ENCODE measurements at regions not wholly inside any gene's neighbourhood (a gene's known extent, or its start where the extent isn't known, plus 50 kb on each side); places are given as distances from the start of the nearest gene placed in this dataset.

DNA sequence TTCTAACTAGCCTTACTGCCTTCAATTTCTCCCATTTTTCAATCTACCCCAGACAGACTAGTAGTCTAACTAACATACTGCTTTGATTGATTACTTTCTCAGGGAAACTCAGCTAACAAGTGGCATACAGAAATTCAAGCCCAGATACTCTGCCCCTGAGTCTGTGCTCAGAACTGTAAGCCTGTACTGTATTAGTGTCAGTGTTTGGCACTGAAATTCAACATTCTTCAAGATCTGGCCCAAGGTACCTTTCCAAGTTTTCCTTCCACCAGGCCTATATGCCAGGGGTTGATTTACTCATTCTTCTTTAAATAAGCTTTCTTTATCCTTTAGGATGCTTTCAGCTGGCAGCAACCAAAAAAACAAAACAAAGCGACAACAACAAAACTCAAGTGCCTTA is 433.2 kb upstream of the MARCKS start:
- Histone ChIP-seq H3K4me3 (no peak overlapping the region), H3K27ac (no peak overlapping the region), H3K9me3 (no peaks in the 10 kb centered on the region), H3K27me3 (no peaks in the 10 kb centered on the region), H3K4me1 (no peaks in the 10 kb centered on the region), H3K36me3 (no peaks in the 10 kb centered on the region)
- DNase-seq (no peak), ATAC-seq (no peak)
- TF ChIP-seq, protein P1, sequence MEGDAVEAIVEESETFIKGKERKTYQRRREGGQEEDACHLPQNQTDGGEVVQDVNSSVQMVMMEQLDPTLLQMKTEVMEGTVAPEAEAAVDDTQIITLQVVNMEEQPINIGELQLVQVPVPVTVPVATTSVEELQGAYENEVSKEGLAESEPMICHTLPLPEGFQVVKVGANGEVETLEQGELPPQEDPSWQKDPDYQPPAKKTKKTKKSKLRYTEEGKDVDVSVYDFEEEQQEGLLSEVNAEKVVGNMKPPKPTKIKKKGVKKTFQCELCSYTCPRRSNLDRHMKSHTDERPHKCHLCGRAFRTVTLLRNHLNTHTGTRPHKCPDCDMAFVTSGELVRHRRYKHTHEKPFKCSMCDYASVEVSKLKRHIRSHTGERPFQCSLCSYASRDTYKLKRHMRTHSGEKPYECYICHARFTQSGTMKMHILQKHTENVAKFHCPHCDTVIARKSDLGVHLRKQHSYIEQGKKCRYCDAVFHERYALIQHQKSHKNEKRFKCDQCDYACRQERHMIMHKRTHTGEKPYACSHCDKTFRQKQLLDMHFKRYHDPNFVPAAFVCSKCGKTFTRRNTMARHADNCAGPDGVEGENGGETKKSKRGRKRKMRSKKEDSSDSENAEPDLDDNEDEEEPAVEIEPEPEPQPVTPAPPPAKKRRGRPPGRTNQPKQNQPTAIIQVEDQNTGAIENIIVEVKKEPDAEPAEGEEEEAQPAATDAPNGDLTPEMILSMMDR (IDR thresholded peaks at IDR 0.05), result no peak
- intact Hi-C loops (cut with DNase I), result no loop called here
- WGBS, 2 donors, result 97 to 99% methylated on average over 1 of the region's 1 CpG

DNA sequence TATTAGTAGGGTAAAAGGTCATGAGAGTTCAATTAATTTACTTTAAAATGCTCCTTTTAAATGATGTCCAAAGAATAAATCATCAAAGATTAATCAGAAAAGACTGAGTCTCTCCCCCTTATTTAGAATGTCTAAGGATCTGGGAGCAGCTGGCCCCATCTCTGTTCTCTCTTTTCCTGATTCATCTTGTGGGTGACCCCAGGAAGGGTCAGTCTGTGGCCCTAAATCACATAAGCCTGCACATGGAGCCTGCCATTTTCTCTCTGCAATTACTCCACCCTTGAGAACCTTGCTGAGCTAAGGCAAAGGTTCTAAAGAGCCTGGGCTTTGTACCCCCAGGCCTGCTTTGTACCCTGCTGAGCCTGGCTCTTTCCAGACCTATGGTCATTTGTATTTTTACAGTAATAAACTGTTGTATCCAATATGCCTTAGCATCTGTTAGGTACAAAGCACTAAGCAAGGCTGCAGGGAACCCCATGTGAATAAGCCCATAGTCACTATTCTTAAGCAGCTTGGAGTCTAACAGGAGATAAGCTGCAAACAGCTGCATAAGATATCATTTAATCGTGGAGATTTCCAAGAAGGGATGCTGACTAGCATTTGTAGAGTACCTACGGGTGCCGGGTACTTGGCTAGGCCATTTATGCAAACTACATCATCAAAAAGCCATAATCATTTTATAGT is 431.0 kb upstream of the MARCKS start:
- H3K27me3 ChIP-seq, result no peaks in the 10 kb centered on the region
- intact Hi-C loops (cut with DNase I), result no loop called here
- no peaks in the 10 kb centered on the region for H3K36me3 ChIP-seq
- no peaks in the 10 kb centered on the region for H3K4me1 ChIP-seq
- TF ChIP-seq, protein P1 (IDR thresholded peaks at IDR 0.05), result no peak
- ATAC-seq (no peak), DNase-seq (no peak)
- no peaks in the 10 kb centered on the region for H3K9me3 ChIP-seq
- no peak overlapping the region for H3K27ac ChIP-seq
- 64 to 68% methylated on average over 3 of the region's 3 CpGs for WGBS, 2 donors
- H3K4me3 ChIP-seq, result no peak overlapping the region

DNA sequence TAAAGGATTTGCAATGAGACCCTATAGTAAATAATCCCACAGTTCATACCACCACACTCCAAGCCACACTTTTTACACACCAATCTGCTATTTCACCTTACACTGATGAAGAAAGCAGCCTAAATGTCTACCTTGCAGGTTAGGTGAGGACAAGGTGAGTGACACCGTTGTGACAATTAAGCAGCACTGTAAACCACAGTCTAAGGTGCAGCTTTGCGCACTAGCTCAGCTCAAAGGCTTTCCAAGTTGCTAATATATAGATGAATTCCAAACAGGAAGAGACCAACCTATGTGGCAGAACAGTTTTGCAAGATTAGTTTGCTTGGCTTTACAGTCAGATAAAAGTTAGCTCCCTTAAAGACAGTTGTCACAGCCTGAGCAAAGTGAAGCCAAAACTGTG is 429.5 kb upstream of the MARCKS start:
- no peak for ATAC-seq
- Histone ChIP-seq H3K27me3 (no peaks in the 10 kb centered on the region), H3K4me3 (no peak overlapping the region), H3K36me3 (no peaks in the 10 kb centered on the region), H3K9me3 (no peaks in the 10 kb centered on the region), H3K27ac (no peak overlapping the region), H3K4me1 (no peaks in the 10 kb centered on the region)
- DNase-seq, result no peak
- TF ChIP-seq, protein P1 (IDR thresholded peaks at IDR 0.05), result no peak
- intact Hi-C loops (cut with DNase I), result no loop called here
- whole genome bisulfite sequencing, 2 donors, result 92 to 94% methylated on average over 2 of the region's 2 CpGs

DNA sequence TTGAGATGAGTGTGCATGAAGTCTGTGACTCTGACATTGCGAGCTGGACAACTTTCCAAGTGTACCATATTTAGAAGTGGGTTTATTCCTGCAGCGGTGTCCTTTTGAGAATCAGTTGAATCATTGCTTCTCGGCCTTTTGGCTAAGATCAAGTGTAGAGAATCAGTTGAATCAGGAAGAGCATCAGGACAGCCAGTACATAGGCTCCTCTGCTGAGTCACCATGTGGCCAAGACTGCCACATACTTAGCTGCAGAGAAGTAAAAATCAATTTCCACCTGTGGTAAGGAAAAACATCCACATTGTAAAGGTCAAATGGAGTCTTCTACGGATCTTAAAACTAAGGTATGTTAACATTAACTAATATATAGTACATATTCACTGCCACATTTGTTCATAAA is 428.4 kb upstream of the MARCKS start:
- Histone ChIP-seq H3K27ac (no peak overlapping the region), H3K9me3 (no peaks in the 10 kb centered on the region), H3K4me1 (peaks cover 0 to 10% (median 0%) of the 10 kb centered on the region in 9 donors), H3K27me3 (no peaks in the 10 kb centered on the region), H3K36me3 (no peaks in the 10 kb centered on the region), H3K4me3 (no peak overlapping the region)
- 94 to 97% methylated on average over 4 of the region's 4 CpGs for WGBS, 2 donors
- no peak for ATAC-seq
- TF ChIP-seq, protein P1 (IDR thresholded peaks at IDR 0.05), result no peak
- intact Hi-C loops (cut with DNase I), result no loop called here
- DNase-seq, result no peak
